K562 (cell line): ENCODE measurements at regions not wholly inside any gene's neighbourhood (a gene's known extent, or its start where the extent isn't known, plus 50 kb on each side); places are given as distances from the start of the nearest gene placed in this dataset.

Source experiments
- ATAC-seq: fragments of 200-7000 bp; cut with Tn5 transposase; 3 replicates; pipeline ENCODE4 v1.9.1; 2020; ENCODE audit warnings: moderate library complexity
- BruUV-seq: library from RNA; stranded (reverse); fragments of 400-500 nt; replicated peaks from 2 replicates; lab custom pipeline; 2021; lab: Mats Ljungman, UMichigan
- CTCF ChIA-PET: fragments of 300-600 bp; formaldehyde crosslinking; extraction: SDS; loops from one replicate; lab custom pipeline; 2021; ENCODE audit warnings: low intra/inter-chr PET ratio; lab: Yijun Ruan, JAX
- POLR2A ChIA-PET: fragments of 300-600, 350-650 bp; sonication (Branson Sonifier 250); formaldehyde crosslinking; extraction: SDS; loops from one replicate; lab custom pipeline; 2021; ENCODE audit warnings: antibody characterized with exemption, inconsistent platforms; lab: Yijun Ruan, JAX
- DNase-seq, 4 experiments: peaks; one replicate each; pipeline versions ENCODE4 v3.0.0 to v3.0.0-alpha.2; 2011 to 2018; ENCODE audit warnings: low spot score in 3 of 4, mixed read lengths in 3 of 4; ENCODE audit errors: extremely low read depth in 1 of 4
- FAIRE-seq: peaks from 2 replicates; lab custom pipeline; 2011; peaks lifted over from hg19 to GRCh38; lab: Jason Lieb, UNC
- H2AFZ ChIP-seq: 2 replicates; pipeline ENCODE4 v1.6.0; 2011; ENCODE audit warnings: low read depth, low read length, control low read depth, inconsistent platforms
- H3K27ac ChIP-seq: fragments of 200-600 bp; 3 replicates; pipeline ENCODE4 v1.8.0; 2011; ENCODE audit warnings: low read depth, mild to moderate bottlenecking, control low read depth, inconsistent platforms, low read length, moderate library complexity, mixed read lengths; ENCODE audit errors: extremely low read depth
- H3K27me3 ChIP-seq, 2 experiments: fragments of 300-600 bp in 1 of 2; 2 replicates in 1 of 2; 3 replicates in 1 of 2; pipeline versions ENCODE4 v1.6.0 to v1.8.0; 2011; ENCODE audit warnings: inconsistent platforms in 2 of 2, low read length in 2 of 2, mild to moderate bottlenecking in 1 of 2, mixed read lengths in 1 of 2, moderate library complexity in 1 of 2; ENCODE audit not compliant: control insufficient read depth in 2 of 2, insufficient read depth in 2 of 2
- H3K36me3 ChIP-seq: fragments of 300-600 bp; 3 replicates; pipeline ENCODE4 v1.8.0; 2011; ENCODE audit warnings: mild to moderate bottlenecking, low read length, inconsistent platforms; ENCODE audit not compliant: control insufficient read depth, insufficient read depth
- H3K4me1 ChIP-seq, 2 experiments: fragments of 200-600 bp in 1 of 2; replicated peaks in 1 of 2; 2 replicates in 1 of 2; 3 replicates in 1 of 2; pipeline versions ENCODE4 v1.5.1 to v1.8.0; 2011; ENCODE audit warnings: inconsistent platforms in 2 of 2, low read length in 2 of 2, mild to moderate bottlenecking in 1 of 2, mixed read lengths in 1 of 2, moderate library complexity in 1 of 2; ENCODE audit not compliant: control insufficient read depth in 2 of 2, insufficient read depth in 2 of 2
- H3K4me2 ChIP-seq: 2 replicates; pipeline ENCODE4 v1.6.1; 2011; ENCODE audit warnings: low read length, control low read depth, inconsistent platforms, mixed read lengths; ENCODE audit not compliant: insufficient read depth
- H3K4me3 ChIP-seq: fragments of 200-600 bp; sonication (generic), shearing (Covaris generic); 2 replicates; pipeline ENCODE4 v1.5.1; 2016; ENCODE audit warnings: control low read depth, inconsistent platforms
- H3K79me2 ChIP-seq: fragments of 200-600 bp; 3 replicates; pipeline ENCODE4 v1.8.0; 2011; ENCODE audit warnings: low read length, inconsistent platforms; ENCODE audit not compliant: control insufficient read depth, insufficient read depth
- H3K9ac ChIP-seq, 2 experiments: 2 replicates each; pipeline versions ENCODE4 v1.6.0 to v1.6.1; 2011; ENCODE audit warnings: low read depth in 2 of 2, low read length in 2 of 2, control low read depth in 1 of 2, inconsistent platforms in 1 of 2, mild to moderate bottlenecking in 1 of 2, mixed read lengths in 1 of 2; ENCODE audit not compliant: insufficient read depth in 1 of 2
- H3K9me1 ChIP-seq: one replicate; pipeline ENCODE4 v1.6.0; 2011; ENCODE audit warnings: inconsistent platforms, mild to moderate bottlenecking, low read length, moderate library complexity; ENCODE audit not compliant: control insufficient read depth, insufficient read depth
- H3K9me3 ChIP-seq: replicated peaks from 2 replicates; pipeline ENCODE4 v1.5.1; 2011; ENCODE audit warnings: low read depth, low read length, inconsistent platforms; ENCODE audit not compliant: control insufficient read depth, insufficient read depth
- H4K20me1 ChIP-seq: replicated peaks from 2 replicates; pipeline ENCODE4 v1.6.1; 2011; ENCODE audit warnings: low read length, inconsistent platforms, mixed read lengths; ENCODE audit not compliant: control insufficient read depth, insufficient read depth
- FUS ChIP-seq: fragments of 200-400 bp; formaldehyde crosslinking; optimal IDR thresholded peaks from 2 replicates; pipeline ENCODE3; 2017; ENCODE audit warnings: low read depth, low read length
- JUNB ChIP-seq: fragments of 450-650 bp; formaldehyde crosslinking; conservative IDR thresholded peaks from 2 replicates; pipeline ENCODE4 v1.4.0; 2020; ENCODE audit warnings: mild to moderate bottlenecking
- MIER1 ChIP-seq: fragments of 450-650 bp; IDR thresholded peaks from 2 replicates; pipeline ENCODE4 v1.6.1; 2016; ENCODE audit warnings: antibody characterized with exemption, mild to moderate bottlenecking, low read depth
- SREBF1 ChIP-seq: fragments of 150-350 bp; IDR thresholded peaks from 2 replicates; pipeline ENCODE4 v1.6.1; 2014; ENCODE audit warnings: antibody characterized with exemption, low read depth, low read length, borderline replicate concordance
- ZBTB7A ChIP-seq: IDR thresholded peaks from 2 replicates; pipeline ENCODE4 v1.6.1; 2011; ENCODE audit warnings: low read depth, mild to moderate bottlenecking, low read length, moderate library complexity, borderline replicate concordance; ENCODE audit not compliant: control insufficient read depth
- ZNF3 ChIP-seq: fragments of 250-450 bp; sonication (Bioruptor Pico); IDR thresholded peaks from 2 replicates; pipeline ENCODE4 v1.5.0; 2021; ENCODE audit warnings: mild to moderate bottlenecking, moderate library complexity
- WGBS: fragments of 100-300 bp; shearing (Covaris generic); methylation state at CpG from one replicate; pipeline ENCODE4 v1.1.6; 2016; ENCODE audit warnings: low coverage, mixed read lengths; ENCODE audit not compliant: insufficient coverage; ENCODE audit errors: missing lambda C conversion rate; 5-methylcytosine and 5-hydroxymethylcytosine counted together
- in situ Hi-C: fragments of 300-500 bp; cut with MboI; formaldehyde crosslinking; loops from 4 replicates; pipeline ENCODE4 v1.15.0; 2018; ENCODE audit warnings: inconsistent platforms, mixed read lengths
- intact Hi-C: fragments of 100-400 bp; cut with micrococcal nuclease; formaldehyde crosslinking; loops from 2 replicates; pipeline ENCODE4 v1.14.2; 2022
- TF ChIP-seq, protein P1 (sequence below): fragments of 450-650 bp; IDR thresholded peaks from 2 replicates; pipeline ENCODE4 v1.6.1; 2016; ENCODE audit warnings: borderline replicate concordance
- TF ChIP-seq, protein P2 (sequence below), 2 experiments: fragments of 450-650 bp; IDR thresholded peaks; 2 replicates each; pipeline ENCODE4 v1.6.1; 2016
- TF ChIP-seq, protein P3 (sequence below): sonication (generic); formaldehyde crosslinking; IDR thresholded peaks from 2 replicates; pipeline ENCODE4 v1.8.0; 2022; ENCODE audit warnings: missing genetic modification reagents, mild to moderate bottlenecking, borderline replicate concordance

DNA sequence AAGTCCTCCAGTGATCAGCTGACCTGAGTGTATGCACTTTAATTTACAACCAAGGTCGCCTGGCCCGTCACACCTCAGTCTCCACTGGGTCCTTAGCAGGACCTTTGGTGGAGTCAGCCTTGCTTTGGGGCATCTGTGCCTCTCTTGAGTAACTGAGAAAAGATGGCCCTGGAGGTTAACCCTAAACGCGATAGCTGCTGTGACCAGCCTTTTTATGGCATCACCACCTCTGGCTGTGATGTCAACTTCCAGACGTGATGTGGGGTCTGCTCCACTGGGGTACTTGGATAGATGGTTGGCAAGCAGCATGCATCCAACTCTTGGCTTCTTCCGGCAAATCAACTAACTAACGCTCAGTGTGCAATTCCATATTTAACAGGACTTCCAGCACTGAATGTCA is 122.8 kb upstream of the RTL1 start (continued):
- TF ChIP-seq, protein P1, sequence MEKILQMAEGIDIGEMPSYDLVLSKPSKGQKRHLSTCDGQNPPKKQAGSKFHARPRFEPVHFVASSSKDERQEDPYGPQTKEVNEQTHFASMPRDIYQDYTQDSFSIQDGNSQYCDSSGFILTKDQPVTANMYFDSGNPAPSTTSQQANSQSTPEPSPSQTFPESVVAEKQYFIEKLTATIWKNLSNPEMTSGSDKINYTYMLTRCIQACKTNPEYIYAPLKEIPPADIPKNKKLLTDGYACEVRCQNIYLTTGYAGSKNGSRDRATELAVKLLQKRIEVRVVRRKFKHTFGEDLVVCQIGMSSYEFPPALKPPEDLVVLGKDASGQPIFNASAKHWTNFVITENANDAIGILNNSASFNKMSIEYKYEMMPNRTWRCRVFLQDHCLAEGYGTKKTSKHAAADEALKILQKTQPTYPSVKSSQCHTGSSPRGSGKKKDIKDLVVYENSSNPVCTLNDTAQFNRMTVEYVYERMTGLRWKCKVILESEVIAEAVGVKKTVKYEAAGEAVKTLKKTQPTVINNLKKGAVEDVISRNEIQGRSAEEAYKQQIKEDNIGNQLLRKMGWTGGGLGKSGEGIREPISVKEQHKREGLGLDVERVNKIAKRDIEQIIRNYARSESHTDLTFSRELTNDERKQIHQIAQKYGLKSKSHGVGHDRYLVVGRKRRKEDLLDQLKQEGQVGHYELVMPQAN: no peak
- TF ChIP-seq SREBF1 (no peak), FUS (no peak)

DNA sequence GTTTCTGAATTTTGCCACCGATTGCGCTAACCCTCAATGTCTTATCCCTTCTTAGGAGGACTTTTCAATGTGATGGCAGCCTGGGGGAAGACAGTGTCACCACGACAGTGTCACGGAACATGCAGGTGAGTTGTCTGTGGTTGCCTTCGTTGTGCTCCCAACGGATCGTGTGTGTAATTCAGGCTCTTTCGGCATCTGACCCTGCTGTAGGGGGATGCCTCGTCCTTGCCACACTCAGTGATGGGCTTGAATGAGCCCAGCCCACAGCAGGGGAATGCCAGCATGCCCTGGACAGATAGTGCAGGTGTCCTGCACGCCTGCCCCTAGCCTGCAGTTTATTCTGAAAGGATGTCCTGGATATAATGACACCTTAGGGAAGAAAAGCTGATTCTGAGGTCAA is 123.8 kb upstream of the RTL1 start:
- intact Hi-C loops (no loop called here), in situ Hi-C loops (no loop called here)
- no peaks in the 10 kb centered on the region for H4K20me1 ChIP-seq
- WGBS: 3% methylated on average over 10 of the region's 10 CpGs
- CTCF ChIA-PET: no interaction called here
- H3K9me3 ChIP-seq: no peaks in the 10 kb centered on the region
- H3K27ac ChIP-seq: no peak overlapping the region
- H3K9ac ChIP-seq: no peak overlapping the region
- no peak overlapping the region for H2AFZ ChIP-seq
- ATAC-seq (no peak), FAIRE-seq (no peak), DNase-seq (no peak)
- H3K4me1 ChIP-seq: no peaks in the 10 kb centered on the region; a peak in 1 of 5 replicates
- no peak overlapping the region for H3K4me2 ChIP-seq
- H3K9me1 ChIP-seq: no peaks in the 10 kb centered on the region
- H3K4me3 ChIP-seq: no peak overlapping the region
- TF ChIP-seq JUNB (CRISPR knock-in tag): no peak
- no peak for TF ChIP-seq MIER1
- TF ChIP-seq, protein P2, sequence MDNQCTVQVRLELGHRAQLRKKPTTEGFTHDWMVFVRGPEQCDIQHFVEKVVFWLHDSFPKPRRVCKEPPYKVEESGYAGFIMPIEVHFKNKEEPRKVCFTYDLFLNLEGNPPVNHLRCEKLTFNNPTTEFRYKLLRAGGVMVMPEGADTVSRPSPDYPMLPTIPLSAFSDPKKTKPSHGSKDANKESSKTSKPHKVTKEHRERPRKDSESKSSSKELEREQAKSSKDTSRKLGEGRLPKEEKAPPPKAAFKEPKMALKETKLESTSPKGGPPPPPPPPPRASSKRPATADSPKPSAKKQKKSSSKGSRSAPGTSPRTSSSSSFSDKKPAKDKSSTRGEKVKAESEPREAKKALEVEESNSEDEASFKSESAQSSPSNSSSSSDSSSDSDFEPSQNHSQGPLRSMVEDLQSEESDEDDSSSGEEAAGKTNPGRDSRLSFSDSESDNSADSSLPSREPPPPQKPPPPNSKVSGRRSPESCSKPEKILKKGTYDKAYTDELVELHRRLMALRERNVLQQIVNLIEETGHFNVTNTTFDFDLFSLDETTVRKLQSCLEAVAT (IDR thresholded peaks at IDR 0.05): no peak
- no peak for TF ChIP-seq ZNF3
- TF ChIP-seq, protein P3, sequence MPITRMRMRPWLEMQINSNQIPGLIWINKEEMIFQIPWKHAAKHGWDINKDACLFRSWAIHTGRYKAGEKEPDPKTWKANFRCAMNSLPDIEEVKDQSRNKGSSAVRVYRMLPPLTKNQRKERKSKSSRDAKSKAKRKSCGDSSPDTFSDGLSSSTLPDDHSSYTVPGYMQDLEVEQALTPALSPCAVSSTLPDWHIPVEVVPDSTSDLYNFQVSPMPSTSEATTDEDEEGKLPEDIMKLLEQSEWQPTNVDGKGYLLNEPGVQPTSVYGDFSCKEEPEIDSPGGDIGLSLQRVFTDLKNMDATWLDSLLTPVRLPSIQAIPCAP (CRISPR knock-in tag): no peak
- no peak for TF ChIP-seq ZBTB7A
- peaks cover 0 to 54% of the 10 kb centered on the region in 2 experiments; a peak in 2 of 5 replicates for H3K27me3 ChIP-seq
- no TSS peak for BruUV-seq
- no peaks in the 10 kb centered on the region for H3K79me2 ChIP-seq
- no peaks in the 10 kb centered on the region for H3K36me3 ChIP-seq
- POLR2A ChIA-PET: interaction anchor here (1.0 kb wide), 1 partner anchor 16 kb away, joined by 3 read pairs; no protein-coding TSS in a partner anchor
